Nephron progenitor cell (in vitro differentiated cells): ENCODE measurements at regions not wholly inside any gene's neighbourhood (a gene's known extent, or its start where the extent isn't known, plus 50 kb on each side); places are given as distances from the start of the nearest gene placed in this dataset.

ENCODE experiments used
- DNase-seq: peaks from one replicate; pipeline ENCODE4 v3.0.0; 2021
- H3K27ac Mint-ChIP-seq: 2 replicates; pipeline ENCODE4 v1.8.0; 2021; ENCODE audit warnings: mild to moderate bottlenecking, moderate library complexity, mixed read lengths
- H3K27me3 Mint-ChIP-seq: 2 replicates; pipeline ENCODE4 v1.8.0; 2021; ENCODE audit warnings: mild to moderate bottlenecking, low read depth, mixed read lengths; ENCODE audit not compliant: poor library complexity
- H3K36me3 Mint-ChIP-seq: 2 replicates; pipeline ENCODE4 v1.8.0; 2021; ENCODE audit warnings: low read depth, mixed read lengths
- H3K4me1 Mint-ChIP-seq: 2 replicates; pipeline ENCODE4 v1.8.0; 2021; ENCODE audit warnings: mixed read lengths
- H3K4me3 Mint-ChIP-seq: 2 replicates; pipeline ENCODE4 v1.8.0; 2021; ENCODE audit warnings: mild to moderate bottlenecking, moderate library complexity, mixed read lengths
- H3K9me3 Mint-ChIP-seq: 2 replicates; pipeline ENCODE4 v1.8.0; 2021; ENCODE audit warnings: mild to moderate bottlenecking, moderate library complexity, mixed read lengths
- CTCF ChIP-seq: fragments of 200-600 bp; sonication (generic); IDR thresholded peaks from 2 replicates; pipeline ENCODE4 v1.5.0; 2021; ENCODE audit warnings: antibody characterized with exemption

- no peaks in the 10 kb centered on the region for H3K9me3 Mint-ChIP-seq
- H3K27ac Mint-ChIP-seq, result peak overlapping the region; percentile 51
- no peak overlapping the region for H3K4me3 Mint-ChIP-seq
- H3K4me1 Mint-ChIP-seq, result peaks cover 23% of the 10 kb centered on the region
- H3K27me3 Mint-ChIP-seq, result peaks cover 26% of the 10 kb centered on the region
- no peaks in the 10 kb centered on the region for H3K36me3 Mint-ChIP-seq
- no peak for TF ChIP-seq CTCF
- no peak for DNase-seq
These were observed 245.0 kb downstream of the UACA start for GRCh38 chr15:70518201-70519003.

- DNase-seq, result no peak
- H3K27me3 Mint-ChIP-seq, result peaks cover 32% of the 10 kb centered on the region
- H3K4me1 Mint-ChIP-seq, result peaks cover 17% of the 10 kb centered on the region
- H3K4me3 Mint-ChIP-seq, result no peak overlapping the region
- no peak for TF ChIP-seq CTCF
- H3K36me3 Mint-ChIP-seq, result no peaks in the 10 kb centered on the region
- peak overlapping the region; percentile 5 for H3K27ac Mint-ChIP-seq
- no peaks in the 10 kb centered on the region for H3K9me3 Mint-ChIP-seq
These were observed 246.2 kb downstream of the UACA start for GRCh38 chr15:70517194-70517590.

GRCh38 chr15:70516408-70517193 is 246.8 kb downstream of the UACA start:
- H3K27ac Mint-ChIP-seq, result no peak overlapping the region
- H3K4me1 Mint-ChIP-seq, result peaks cover 16% of the 10 kb centered on the region
- H3K9me3 Mint-ChIP-seq, result peaks cover 4% of the 10 kb centered on the region
- no peak for DNase-seq
- TF ChIP-seq CTCF, result no peak
- no peaks in the 10 kb centered on the region for H3K36me3 Mint-ChIP-seq
- H3K27me3 Mint-ChIP-seq, result peaks cover 31% of the 10 kb centered on the region
- no peak overlapping the region for H3K4me3 Mint-ChIP-seq

GRCh38 chr15:70514251-70514650 is 249.1 kb downstream of the UACA start:
- peak overlapping the region; percentile 78 for H3K27ac Mint-ChIP-seq

GRCh38 chr15:70513819-70514218 is 249.5 kb downstream of the UACA start:
- H3K4me3 Mint-ChIP-seq, result no peak overlapping the region
- peaks cover 31% of the 10 kb centered on the region for H3K9me3 Mint-ChIP-seq
- no peak overlapping the region for H3K27ac Mint-ChIP-seq
- no peak for TF ChIP-seq CTCF
- H3K4me1 Mint-ChIP-seq, result peaks cover 14% of the 10 kb centered on the region
- peaks cover 26% of the 10 kb centered on the region for H3K27me3 Mint-ChIP-seq
- no peak for DNase-seq
- H3K36me3 Mint-ChIP-seq, result peaks cover 10% of the 10 kb centered on the region

More at GRCh38 chr15:70514251-70514650, 249.1 kb downstream of the UACA start:
- peaks cover 27% of the 10 kb centered on the region for H3K9me3 Mint-ChIP-seq
- TF ChIP-seq CTCF, result no peak
- H3K4me1 Mint-ChIP-seq, result peaks cover 13% of the 10 kb centered on the region
- H3K4me3 Mint-ChIP-seq, result no peak overlapping the region
- H3K27me3 Mint-ChIP-seq, result peaks cover 29% of the 10 kb centered on the region
- DNase-seq, result no peak
- H3K36me3 Mint-ChIP-seq, result peaks cover 10% of the 10 kb centered on the region
